Body of pancreas (tissue), 4 donors: ENCODE measurements at regions not wholly inside any gene's neighbourhood (a gene's known extent, or its start where the extent isn't known, plus 50 kb on each side); places are given as distances from the start of the nearest gene placed in this dataset.

Experiments
- CTCF ChIP-seq, 7 experiments: fragments of 450-650 bp in 4 of 7; fragments of 200-600 bp in 3 of 7; sonication (generic) in 3 of 7; IDR thresholded peaks; one replicate each; pipeline ENCODE4 v1.5.1; 2016 to 2019; ENCODE audit warnings: antibody characterized with exemption in 7 of 7
- POLR2A ChIP-seq, 3 donors: fragments of 450-650 bp; IDR thresholded peaks; one replicate each; pipeline ENCODE4 v1.6.1; 2016; ENCODE audit warnings: antibody characterized with exemption in 3 of 3, mild to moderate bottlenecking in 2 of 3

DNA sequence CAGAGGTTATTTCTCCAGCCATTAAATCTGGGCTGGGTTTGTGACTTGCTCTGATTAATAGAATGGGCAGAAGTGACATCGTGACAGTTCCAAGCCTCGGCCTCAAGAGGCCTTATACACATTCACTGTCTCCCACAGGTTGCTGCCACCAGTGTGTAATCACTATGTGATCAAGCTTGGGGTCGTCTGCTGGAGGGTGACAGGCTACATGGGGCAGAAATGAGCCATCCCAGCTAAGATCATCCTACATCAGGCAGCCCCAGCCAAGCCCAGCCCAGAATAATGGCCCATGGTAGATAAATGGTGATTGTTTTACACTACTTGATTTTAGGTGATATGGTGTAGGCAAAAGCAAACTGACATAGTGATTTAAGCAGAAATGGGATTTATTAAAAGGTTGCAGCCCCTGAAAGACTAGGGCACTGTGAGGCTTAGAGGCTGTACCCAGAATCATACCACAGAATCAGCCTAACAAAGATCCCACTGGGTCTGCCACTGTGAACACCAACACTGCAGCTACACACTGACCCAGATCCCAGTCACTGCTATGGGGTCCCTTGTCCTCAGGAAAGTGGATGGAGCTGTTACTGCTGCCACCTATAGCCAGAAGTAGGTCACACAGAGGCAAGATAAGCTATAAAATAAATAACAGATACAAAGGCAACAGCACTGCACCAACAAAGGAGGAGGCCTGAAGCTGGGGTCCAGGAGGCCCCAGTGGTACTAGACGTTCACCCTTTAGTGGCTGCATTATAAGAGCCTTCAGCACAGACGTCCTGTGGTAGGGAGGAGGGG, 159.6 kb upstream of the RBPJ start:
- peak in 1 of 7 experiments; percentile 19 for TF ChIP-seq CTCF (IDR thresholded peaks at IDR 0.05)
- TF ChIP-seq POLR2A (IDR thresholded peaks at IDR 0.05) = no peak
